Stimulated activated CD8-positive, alpha-beta memory T cell treated with anti-CD3 and anti-CD28 coated beads, Interleukin-7, amount 100 ng/mL, for 48 hours (primary cell): ENCODE measurements at regions not wholly inside any gene's neighbourhood (a gene's known extent, or its start where the extent isn't known, plus 50 kb on each side); places are given as distances from the start of the nearest gene placed in this dataset.

Experiments used
- DNase-seq, 2 donors: peaks; one replicate each; pipeline ENCODE4 v3.0.0-alpha.2; 2020; ENCODE audit warnings: low read depth in 1 of 2; ENCODE audit errors: extremely low read depth in 1 of 2

GRCh38 chr15:37550360-37551024 lies 383.9 kb upstream of the TMCO5A start:
- no peak for DNase-seq

DNA sequence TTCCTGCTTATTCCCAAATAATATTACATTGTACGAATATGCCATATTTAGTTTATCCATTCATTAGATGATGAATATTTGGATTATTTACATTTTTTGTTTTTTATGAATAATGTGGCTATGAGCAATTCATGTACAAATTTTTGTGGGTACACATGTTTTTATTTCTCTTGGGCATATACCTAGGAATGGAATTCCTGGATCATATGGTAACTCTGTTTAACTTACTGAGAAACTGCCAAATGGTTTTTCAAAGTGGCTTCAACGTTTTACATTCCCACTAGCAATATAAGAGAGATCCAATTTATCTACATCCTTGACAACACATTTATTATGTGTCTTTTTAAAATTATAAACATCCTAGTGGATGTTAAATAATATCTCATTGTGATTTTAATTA lies 362.0 kb upstream of the TMCO5A start:
- DNase-seq = no peak

- DNase-seq = no peak
These were observed 359.5 kb upstream of the TMCO5A start for GRCh38 chr15:37574985-37575384.

DNA sequence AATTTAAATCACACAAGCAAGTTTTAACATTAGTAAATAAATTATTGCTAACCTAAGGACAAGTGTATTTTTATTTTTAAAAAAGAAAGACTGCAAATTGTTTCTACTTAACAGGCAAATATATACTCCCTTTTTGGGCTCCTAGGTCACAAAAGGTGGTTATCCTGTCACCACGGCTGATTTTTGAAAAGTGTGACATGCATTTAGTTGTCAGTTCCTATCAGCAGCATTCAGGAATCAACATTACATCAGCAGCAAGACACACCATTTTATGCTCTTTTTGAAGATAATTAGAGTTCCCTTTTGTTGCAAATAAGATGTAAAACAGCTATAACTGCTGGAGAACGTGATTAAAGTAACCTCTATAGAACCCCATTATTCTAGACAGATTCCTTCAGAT lies 357.5 kb upstream of the TMCO5A start:
- no peak for DNase-seq

DNA sequence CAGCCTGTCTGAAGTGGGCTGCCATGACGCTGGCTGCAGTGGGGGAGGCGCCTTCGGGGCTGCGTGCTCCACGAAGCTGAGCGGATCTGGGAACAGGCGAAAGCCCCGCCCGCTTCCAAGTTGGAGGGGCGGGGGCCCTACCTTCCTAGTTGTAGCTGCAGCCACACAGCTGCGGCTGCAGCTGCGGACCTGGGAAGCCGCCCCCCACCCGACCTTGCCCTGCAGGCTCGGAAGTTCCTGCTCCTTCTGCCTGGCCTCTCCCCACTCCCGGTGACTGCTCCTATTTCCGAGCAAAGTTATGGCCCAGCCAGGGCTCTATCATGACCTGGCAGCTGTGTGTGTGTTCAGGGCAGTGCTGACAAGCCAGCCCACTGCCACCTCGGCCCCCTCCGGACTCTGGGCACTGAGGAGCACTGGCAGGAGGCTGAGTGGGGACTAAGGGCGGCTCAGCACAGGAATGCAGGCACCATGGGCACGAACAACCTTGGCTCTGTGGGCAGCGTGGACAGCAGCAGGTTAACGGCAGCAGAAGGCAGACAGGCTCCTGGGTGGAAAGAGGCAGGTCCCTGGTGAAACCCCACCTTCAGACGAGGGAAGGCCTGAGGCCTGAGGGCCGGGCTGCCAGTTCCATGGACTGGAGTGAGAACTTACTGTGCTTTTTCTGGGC lies 352.4 kb upstream of the TMCO5A start:
- DNase-seq = no peak

DNA sequence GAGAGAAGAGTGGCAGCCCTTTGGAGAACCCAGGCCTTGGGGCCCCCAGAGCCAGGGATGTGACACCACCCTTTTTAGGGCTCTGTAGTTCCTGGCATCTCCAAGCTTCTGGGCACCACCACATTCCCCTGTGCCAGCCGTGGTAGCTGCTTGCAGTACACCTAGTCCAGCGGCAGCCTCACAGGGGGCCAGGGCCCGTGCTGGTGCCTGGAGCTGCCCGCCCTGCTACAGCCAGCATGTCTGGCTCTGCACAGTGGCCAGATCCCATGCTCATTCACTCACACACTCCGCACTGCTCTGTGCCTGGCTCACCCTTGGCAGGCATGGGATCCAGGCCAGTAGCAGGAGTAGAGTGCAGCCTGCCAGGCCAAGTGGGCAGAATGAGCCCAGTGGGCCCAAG lies 351.6 kb upstream of the TMCO5A start:
- DNase-seq = no peak

DNA sequence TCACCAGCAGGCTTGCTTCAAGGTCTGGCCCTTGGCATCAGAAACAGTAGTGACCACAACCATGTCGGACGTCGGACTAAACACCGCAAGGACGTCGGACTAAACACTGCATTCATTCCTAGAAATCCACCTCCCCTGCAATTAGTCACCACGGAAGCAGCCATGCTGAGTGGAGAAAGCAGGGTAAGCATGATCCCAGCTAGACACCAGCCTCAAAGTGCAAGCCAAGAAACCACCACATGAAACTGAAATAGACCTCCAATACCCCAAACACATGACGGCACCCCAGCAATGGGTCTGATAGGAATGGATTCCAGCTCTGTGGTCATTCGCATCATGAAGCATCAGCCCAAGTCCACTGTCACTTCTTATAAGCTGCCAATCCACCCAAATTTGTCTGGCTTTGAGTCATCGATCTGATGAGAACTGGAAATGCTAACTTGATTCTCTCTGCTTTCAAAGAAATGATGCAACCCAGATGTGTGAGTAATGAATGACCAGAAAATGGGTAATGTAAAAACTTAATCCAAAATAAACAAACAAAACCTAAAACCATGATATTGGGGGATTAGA lies 348.3 kb upstream of the TMCO5A start:
- no peak for DNase-seq

DNA sequence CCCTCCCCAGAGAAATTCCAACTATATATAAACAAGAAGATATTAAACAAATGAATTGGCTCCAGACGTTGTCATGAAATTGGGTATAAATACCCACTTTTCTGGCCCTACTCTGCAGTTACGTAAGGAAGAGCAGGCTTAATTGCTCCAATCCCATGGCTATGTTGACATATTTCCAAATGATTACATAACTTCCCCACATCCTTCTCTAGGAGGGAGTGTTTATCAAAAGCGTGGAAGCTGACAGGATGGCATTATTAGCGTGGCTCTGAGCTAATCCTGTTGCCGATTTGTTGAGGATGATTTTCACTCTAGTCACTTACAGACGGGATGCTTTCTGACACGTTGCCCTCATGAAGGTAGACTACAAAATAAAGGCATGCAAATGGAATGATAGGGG lies 347.5 kb upstream of the TMCO5A start:
- no peak for DNase-seq

DNA sequence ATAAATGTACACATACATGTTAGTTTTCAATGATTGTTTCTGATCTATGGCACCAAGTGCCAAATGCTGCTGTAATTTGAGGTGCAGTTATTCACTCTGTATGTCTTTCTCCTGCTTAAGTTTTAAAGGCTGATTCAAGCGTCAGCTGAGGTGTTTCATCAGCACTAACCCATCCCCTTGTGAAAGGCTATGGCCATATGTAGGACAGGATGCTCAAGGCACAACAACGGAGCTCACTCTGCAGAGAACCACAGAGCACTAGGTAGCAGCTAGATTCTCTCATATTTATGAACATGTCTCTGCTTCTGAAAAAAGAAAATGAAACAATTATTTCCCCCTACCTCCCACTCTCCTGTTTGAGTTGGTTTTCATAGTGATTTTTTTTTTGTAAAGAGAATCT lies 340.0 kb upstream of the TMCO5A start:
- DNase-seq = no peak

- DNase-seq = no peak
These were observed 338.9 kb upstream of the TMCO5A start for GRCh38 chr15:37595426-37595970.

DNA sequence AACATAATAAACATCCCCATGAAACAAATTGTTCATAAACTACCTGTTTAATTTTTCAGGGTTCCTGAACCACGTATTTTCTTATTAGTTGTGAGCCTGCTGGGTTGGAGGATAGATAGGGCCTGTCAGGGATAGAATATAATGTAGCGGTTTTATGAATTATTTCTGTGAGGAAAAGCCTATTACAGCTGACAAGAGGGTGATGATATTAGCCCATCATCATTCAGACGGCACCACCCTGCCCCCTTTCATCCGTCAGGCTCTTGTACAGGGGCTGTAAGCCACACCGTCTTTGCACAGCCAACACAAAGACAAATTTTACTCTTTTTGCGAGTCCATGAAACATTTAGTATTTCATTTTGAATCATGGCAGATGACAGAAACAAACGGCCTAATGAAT lies 335.3 kb upstream of the TMCO5A start:
- no peak for DNase-seq

DNA sequence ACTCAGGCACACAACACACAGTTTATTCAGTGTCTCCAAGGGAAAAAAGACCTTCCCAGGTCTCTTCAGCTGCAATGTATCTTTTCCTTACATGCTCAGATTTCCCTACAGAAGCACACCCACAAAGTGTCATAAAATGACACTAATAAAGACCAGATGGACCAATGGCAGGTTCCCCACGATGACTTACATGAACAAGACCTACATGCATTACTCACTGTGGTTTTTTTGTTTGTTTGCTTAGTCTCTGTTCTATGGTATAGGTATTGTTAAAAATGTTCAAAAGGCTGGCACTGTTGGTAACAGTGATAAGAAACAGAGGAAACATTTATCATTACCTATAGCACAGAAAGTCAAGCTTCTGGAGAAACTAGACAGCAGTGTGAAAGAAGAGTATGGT lies 318.2 kb upstream of the TMCO5A start:
- no peak for DNase-seq

GRCh38 chr15:37618353-37618752 lies 316.1 kb upstream of the TMCO5A start:
- DNase-seq = no peak

- DNase-seq = no peak
These were observed 314.9 kb upstream of the TMCO5A start for GRCh38 chr15:37619358-37620042.

GRCh38 chr15:37625576-37625975 lies 308.9 kb upstream of the TMCO5A start:
- DNase-seq = no peak

GRCh38 chr15:37628507-37628906 lies 305.9 kb upstream of the TMCO5A start:
- no peak for DNase-seq

- no peak for DNase-seq
These were observed 297.7 kb upstream of the TMCO5A start for GRCh38 chr15:37636736-37637135.

GRCh38 chr15:37638116-37638515 lies 296.3 kb upstream of the TMCO5A start:
- no peak for DNase-seq

DNA sequence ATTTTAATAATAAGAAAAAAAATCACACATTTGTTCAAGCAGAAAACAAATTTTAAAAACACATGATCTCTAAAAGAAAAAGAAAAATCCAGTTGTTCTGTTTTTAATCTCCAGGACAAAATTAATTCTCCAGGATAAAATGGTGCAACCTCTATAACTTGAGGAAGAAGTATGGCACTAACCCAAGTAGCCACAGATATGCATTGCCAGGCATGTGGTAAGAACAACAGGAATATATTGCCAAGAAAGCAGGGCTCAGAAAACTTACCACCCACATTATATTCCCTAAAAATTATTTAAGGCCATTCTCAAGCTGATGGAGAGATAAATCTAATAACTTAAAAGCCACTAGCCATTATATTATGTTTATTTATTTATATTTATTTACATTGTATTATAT lies 295.7 kb upstream of the TMCO5A start:
- DNase-seq = no peak

- DNase-seq = no peak
These were observed 281.6 kb upstream of the TMCO5A start for GRCh38 chr15:37652646-37653417.

- no peak for DNase-seq
These were observed 256.3 kb upstream of the TMCO5A start for GRCh38 chr15:37678124-37678523.
